HL-60 (cell line): ENCODE measurements at regions not wholly inside any gene's neighbourhood (a gene's known extent, or its start where the extent isn't known, plus 50 kb on each side); places are given as distances from the start of the nearest gene placed in this dataset.
"Not testable (repeated sequence)": the region's sequence is repeated elsewhere in the genome, so short reads cannot be mapped to it uniquely, and the experiment has no call there.

ENCODE experiments used
- DNase-seq, 2 experiments: peaks; one replicate each; pipeline ENCODE4 v3.0.0-alpha.2; 2010 to 2020; ENCODE audit warnings: low read depth in 1 of 2, low spot score in 1 of 2
- H3K27ac ChIP-seq: fragments of 250-450 bp; sonication (Bioruptor Pico); replicated peaks from 2 replicates; pipeline ENCODE4 v1.5.1; 2020; ENCODE audit warnings: mild to moderate bottlenecking, moderate library complexity
- H3K27me3 ChIP-seq: fragments of 250-450 bp; sonication (Bioruptor Pico); 2 replicates; pipeline ENCODE4 v1.5.1; 2021; ENCODE audit warnings: mild to moderate bottlenecking, moderate library complexity; ENCODE audit not compliant: insufficient read depth, poor library complexity, severe bottlenecking
- H3K4me3 ChIP-seq: replicated peaks from 2 replicates; pipeline ENCODE4 v1.5.1; 2011; ENCODE audit warnings: mild to moderate bottlenecking, control low read depth, low read length; ENCODE audit not compliant: insufficient read depth
- GABPA ChIP-seq: IDR thresholded peaks from 2 replicates; pipeline ENCODE4 v1.6.1; 2012; ENCODE audit warnings: low read depth
- POLR2AphosphoS5 ChIP-seq: IDR thresholded peaks from 2 replicates; pipeline ENCODE4 v1.6.1; 2012; ENCODE audit warnings: low read depth
- SPI1 ChIP-seq: IDR thresholded peaks from 2 replicates; pipeline ENCODE4 v1.6.1; 2012; ENCODE audit warnings: low read depth, mild to moderate bottlenecking, borderline replicate concordance
- TF ChIP-seq, protein P1 (sequence below): IDR thresholded peaks from one replicate; pipeline ENCODE4 v1.5.1; 2011; ENCODE audit warnings: low read length, control low read depth, inconsistent platforms; ENCODE audit not compliant: insufficient read depth
- TF ChIP-seq, protein P2 (sequence below): IDR thresholded peaks from 2 replicates; pipeline ENCODE4 v1.6.1; 2012; ENCODE audit warnings: low read depth; ENCODE audit not compliant: insufficient replicate concordance

DNA sequence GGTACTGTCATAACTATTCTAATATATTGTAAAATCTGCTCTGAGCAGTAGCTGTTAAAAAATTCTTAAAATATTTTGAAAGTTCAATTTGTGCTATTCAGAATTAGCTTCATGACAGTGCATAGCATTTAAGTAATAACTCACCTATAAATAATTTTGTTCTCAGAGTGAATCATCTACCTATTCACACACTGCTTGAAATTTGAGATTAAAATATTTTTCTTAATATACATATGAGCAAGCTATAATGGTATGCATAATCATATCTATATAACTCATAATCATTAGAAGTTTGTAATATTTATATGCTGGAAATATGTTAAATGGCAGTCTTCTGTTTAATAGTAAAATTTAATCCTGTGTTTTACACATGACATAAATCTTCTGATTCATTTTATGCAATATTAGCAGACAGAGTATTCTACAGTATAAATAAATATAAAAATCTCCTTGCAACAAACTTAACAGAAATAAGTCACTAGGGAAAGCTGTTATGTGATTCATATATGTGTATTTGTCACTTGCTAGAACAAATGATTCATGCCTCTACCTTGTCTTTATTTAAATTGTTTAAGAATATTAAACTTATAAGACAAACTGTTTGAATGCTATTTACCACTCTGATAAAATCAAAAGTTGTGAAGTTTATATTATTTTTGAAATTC is 710.8 kb downstream of the PLOD2 start:
- DNase-seq = no peak

DNA sequence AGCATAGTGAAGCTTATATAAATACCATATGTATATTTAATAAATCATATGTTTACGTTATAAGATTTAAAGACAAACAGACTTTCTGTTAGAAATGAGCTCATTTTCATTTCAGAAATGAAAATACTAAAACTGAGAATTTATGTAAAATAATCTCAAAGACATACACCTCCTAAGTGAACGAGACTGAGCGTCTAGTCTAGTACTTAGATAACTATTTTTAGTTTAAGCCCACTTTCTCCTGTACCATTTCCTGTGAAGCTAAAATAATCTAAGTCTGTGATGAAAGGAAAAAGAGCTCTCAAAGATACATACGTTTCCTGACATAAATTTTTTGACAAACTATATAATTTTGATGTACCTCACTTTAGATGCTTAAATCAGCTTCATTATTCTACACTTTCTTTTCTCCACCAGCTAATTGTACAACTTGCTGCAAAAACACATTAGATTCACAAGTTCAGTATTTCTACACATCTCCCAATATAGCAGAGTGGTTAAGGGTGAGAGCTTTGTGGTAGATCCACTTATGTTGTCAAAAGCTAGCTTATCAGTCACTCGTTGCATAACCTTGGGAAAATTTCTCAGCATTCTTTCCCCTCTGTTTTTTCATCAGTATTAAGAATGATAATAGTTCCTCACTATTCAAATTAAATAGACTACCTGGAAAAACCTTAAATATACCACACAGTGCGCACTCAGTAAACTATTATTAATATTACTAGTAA is 703.0 kb downstream of the PLOD2 start:
- H3K4me3 ChIP-seq = no peak overlapping the region
- DNase-seq = no peak
- no peak overlapping the region for H3K27ac ChIP-seq
- no peaks in the 10 kb centered on the region for H3K27me3 ChIP-seq
- no peak for TF ChIP-seq POLR2AphosphoS5
- TF ChIP-seq, protein P1, sequence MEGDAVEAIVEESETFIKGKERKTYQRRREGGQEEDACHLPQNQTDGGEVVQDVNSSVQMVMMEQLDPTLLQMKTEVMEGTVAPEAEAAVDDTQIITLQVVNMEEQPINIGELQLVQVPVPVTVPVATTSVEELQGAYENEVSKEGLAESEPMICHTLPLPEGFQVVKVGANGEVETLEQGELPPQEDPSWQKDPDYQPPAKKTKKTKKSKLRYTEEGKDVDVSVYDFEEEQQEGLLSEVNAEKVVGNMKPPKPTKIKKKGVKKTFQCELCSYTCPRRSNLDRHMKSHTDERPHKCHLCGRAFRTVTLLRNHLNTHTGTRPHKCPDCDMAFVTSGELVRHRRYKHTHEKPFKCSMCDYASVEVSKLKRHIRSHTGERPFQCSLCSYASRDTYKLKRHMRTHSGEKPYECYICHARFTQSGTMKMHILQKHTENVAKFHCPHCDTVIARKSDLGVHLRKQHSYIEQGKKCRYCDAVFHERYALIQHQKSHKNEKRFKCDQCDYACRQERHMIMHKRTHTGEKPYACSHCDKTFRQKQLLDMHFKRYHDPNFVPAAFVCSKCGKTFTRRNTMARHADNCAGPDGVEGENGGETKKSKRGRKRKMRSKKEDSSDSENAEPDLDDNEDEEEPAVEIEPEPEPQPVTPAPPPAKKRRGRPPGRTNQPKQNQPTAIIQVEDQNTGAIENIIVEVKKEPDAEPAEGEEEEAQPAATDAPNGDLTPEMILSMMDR = no peak
- TF ChIP-seq, protein P2, sequence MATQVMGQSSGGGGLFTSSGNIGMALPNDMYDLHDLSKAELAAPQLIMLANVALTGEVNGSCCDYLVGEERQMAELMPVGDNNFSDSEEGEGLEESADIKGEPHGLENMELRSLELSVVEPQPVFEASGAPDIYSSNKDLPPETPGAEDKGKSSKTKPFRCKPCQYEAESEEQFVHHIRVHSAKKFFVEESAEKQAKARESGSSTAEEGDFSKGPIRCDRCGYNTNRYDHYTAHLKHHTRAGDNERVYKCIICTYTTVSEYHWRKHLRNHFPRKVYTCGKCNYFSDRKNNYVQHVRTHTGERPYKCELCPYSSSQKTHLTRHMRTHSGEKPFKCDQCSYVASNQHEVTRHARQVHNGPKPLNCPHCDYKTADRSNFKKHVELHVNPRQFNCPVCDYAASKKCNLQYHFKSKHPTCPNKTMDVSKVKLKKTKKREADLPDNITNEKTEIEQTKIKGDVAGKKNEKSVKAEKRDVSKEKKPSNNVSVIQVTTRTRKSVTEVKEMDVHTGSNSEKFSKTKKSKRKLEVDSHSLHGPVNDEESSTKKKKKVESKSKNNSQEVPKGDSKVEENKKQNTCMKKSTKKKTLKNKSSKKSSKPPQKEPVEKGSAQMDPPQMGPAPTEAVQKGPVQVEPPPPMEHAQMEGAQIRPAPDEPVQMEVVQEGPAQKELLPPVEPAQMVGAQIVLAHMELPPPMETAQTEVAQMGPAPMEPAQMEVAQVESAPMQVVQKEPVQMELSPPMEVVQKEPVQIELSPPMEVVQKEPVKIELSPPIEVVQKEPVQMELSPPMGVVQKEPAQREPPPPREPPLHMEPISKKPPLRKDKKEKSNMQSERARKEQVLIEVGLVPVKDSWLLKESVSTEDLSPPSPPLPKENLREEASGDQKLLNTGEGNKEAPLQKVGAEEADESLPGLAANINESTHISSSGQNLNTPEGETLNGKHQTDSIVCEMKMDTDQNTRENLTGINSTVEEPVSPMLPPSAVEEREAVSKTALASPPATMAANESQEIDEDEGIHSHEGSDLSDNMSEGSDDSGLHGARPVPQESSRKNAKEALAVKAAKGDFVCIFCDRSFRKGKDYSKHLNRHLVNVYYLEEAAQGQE = no peak
- no peak for TF ChIP-seq SPI1
- no peak for TF ChIP-seq GABPA

More for the DNA sequence above, 710.8 kb downstream of the PLOD2 start:
- TF ChIP-seq, protein P2 = no peak
- no peak for TF ChIP-seq POLR2AphosphoS5
- Histone ChIP-seq H3K27me3 (no peaks in the 10 kb centered on the region), H3K4me3 (no peak overlapping the region), H3K27ac (no peak overlapping the region)

DNA sequence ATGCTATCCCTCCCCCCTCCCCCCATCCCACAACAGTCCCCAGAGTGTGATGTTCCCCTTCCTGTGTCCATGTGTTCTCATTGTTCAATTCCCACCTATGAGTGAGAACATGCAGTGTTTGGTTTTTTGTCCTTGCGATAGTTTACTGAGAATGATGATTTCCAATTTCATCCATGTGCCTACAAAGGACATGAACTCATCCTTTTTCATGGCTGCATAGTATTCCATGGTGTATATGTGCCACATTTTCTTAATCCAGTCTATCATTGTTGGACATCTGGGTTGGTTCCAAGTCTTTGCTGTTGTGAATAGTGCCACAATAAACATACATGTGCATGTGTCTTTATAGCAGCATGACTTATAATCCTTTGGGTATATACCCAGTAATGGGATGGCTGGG is 701.3 kb downstream of the PLOD2 start:
- not testable (repeated sequence) for H3K4me3 ChIP-seq, H3K27me3 ChIP-seq, DNase-seq, H3K27ac ChIP-seq

DNA sequence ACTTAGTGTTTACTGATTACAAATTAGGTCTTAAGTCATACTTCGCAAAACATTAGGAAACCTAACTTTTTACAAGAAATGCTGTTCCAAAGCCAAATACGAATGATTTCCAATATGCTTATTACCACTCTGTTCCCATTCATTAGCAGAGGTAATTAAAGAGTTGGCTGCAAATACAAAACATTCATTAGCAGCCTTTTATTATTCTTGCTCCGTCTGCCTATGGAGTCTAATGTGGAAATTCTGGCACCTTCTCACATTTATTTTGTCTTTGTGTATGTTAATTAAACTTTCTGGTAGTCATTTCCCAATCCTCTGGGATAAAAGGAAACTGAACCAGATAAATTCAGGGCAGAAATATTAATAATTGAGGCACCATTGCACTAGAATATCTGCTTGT is 689.0 kb downstream of the PLOD2 start:
- DNase-seq = no peak
- TF ChIP-seq GABPA = no peak
- TF ChIP-seq POLR2AphosphoS5 = no peak
- no peak for TF ChIP-seq SPI1
- TF ChIP-seq, protein P2 = no peak
- TF ChIP-seq, protein P1 = no peak
- Histone ChIP-seq H3K27me3 (no peaks in the 10 kb centered on the region), H3K27ac (no peak overlapping the region), H3K4me3 (no peak overlapping the region)

DNA sequence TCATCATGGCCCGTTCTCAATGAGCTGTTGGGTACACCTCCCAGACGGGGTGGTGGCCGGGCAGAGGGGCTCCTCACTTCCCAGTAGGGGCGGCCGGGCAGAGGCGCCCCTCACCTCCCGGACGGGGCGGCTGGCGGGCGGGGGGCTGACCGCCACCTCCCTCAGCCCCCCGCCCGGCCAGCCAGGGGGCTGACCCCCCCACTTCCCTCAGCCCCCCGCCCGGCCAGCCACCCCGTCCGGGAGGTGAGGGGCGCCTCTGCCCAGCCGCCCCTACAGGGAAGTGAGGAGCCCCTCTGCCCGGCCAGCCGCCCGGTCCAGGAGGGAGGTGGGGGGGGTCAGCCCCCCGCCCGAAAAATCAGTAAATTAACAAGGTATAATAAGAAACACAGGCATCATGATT is 678.2 kb downstream of the PLOD2 start:
- not testable (repeated sequence) for DNase-seq, H3K27ac ChIP-seq, H3K27me3 ChIP-seq, H3K4me3 ChIP-seq
